ENCODE measurements at regions not wholly inside any gene's neighbourhood (a gene's known extent, or its start where the extent isn't known, plus 50 kb on each side); places are given as distances from the start of the nearest gene placed in this dataset.

DNA sequence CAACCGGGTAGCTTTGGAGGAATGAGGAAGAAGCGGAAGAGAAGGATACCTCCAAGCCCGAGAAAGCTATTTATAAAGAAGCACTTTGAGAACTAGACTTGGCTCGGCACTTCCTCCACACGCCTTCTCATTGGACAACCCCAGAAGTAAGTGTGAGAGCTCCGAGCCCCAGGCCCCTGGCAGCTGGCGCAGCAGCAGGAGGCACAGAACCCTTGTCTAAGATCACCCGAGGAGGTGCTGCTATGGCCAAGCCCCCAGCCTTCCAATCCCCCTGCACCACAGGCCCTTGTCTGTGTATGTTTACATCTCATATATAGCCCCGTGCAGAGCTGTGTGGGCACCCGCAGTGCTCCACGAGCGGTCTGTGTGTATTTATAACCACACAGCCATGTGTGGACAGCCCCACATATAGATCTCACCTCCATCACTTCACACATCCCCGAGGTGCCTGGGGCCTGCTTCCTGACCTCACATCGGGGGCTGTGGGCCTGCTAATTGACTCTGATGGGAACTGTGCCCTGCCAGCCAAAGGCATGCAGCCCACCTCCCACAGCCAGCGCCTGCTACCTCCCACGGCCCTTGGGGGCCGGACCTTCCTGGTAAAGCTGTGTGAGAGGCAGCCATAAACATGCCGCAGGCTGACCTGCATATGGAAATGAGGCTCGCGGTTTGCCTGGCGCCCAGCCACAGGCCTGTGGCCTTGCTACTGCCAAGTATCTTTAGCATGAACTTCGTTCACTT, 96.1 kb downstream of the C17orf67 start:
- DNase-seq (ENCODE audit: low read depth): no peak

DNA sequence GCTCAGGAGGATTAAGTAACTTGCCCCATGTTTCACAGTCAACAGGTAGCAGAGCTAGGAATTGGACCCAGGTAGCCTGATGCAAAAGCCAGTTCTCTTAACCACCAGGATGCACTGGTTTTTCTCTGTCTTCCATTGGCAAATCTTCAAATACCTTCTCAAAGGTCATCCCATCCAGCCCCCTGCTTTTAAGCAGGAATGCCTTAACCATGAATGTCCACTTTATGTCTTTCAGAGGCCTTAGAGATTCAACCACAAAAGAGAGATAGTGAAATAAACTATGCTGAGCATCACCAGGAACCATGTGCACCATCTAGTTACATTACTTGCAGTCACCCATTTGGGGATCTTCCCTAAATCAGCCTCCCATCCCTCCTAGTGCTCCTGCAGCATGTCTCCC, 94.3 kb downstream of the C17orf67 start:
- DNase-seq (ENCODE audit: low read depth): no peak

DNA sequence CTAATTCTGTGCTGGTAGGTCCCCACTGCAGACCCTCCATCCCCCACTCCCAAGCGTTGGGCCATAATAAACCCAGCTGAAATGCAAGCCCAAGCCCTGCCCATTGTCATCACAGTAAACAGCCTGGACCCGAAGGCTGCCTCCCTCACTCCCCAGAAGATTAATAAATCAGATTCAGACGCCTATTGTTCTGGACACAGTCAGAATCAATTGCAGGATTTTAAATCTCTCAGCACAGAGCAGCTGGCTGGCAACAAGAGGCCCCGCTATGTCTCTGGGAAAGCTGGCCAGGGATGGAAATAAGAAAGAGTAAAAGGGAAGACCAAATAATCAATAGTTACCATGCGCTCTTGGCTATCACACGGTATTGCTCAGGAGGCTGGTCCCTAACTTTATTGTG, 93.9 kb downstream of the C17orf67 start:
- DNase-seq (ENCODE audit: low read depth): no peak

DNA sequence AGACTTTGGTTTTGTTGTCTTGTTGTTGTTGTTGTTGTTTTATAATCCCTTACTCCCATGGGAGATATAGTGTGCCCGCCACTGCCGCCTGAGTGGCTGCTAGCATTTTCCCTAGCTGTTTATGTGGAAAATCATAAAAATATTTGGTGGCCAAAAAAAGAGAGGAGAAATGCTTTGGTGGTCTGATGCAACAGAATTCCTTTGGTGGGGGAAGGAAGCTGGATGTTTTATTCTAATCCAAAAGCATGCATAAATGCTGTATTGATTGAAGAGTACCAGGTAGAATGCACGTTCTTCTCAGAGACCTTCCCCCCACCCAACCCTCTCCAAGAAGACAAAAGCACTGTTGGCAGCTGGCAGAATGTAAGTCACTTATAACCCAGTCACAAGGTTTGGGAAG, 93.2 kb downstream of the C17orf67 start:
- DNase-seq (ENCODE audit: low read depth): no peak

All from activated T-helper 9 cell treated with anti-CD3 and anti-CD28 coated beads, Interleukin-2, amount 50 U/mL, for 16 hours (primary cell).